ENCODE measurements at regions not wholly inside any gene's neighbourhood (a gene's known extent, or its start where the extent isn't known, plus 50 kb on each side); places are given as distances from the start of the nearest gene placed in this dataset.

GRCh38 chr6:156021746-156022396 is 566.2 kb upstream of the NOX3 start:
- DNase-seq (ENCODE audit: low read depth in 2 of 3, low spot score in 2 of 3) = no peak

GRCh38 chr6:156017838-156018237 is 562.2 kb upstream of the NOX3 start:
- no peak for DNase-seq (ENCODE audit: low read depth in 2 of 3, low spot score in 2 of 3)

- DNase-seq (ENCODE audit: low read depth in 2 of 3, low spot score in 2 of 3) = no peak
Observed at GRCh38 chr6:156016186-156016976, 560.7 kb upstream of the NOX3 start.

GRCh38 chr6:156013155-156013554 is 557.5 kb upstream of the NOX3 start:
- DNase-seq (ENCODE audit: low read depth in 2 of 3, low spot score in 2 of 3) = no peak

- no peak for DNase-seq (ENCODE audit: low read depth in 2 of 3, low spot score in 2 of 3)
Observed at GRCh38 chr6:156009656-156010055, 554.0 kb upstream of the NOX3 start.

- no peak for DNase-seq (ENCODE audit: low read depth in 2 of 3, low spot score in 2 of 3)
Observed at GRCh38 chr6:156004796-156005195, 549.2 kb upstream of the NOX3 start.

- no peak for DNase-seq (ENCODE audit: low read depth in 2 of 3, low spot score in 2 of 3)
Observed at GRCh38 chr6:155996151-155996550, 540.5 kb upstream of the NOX3 start.

GRCh38 chr6:155995281-155995680 is 539.6 kb upstream of the NOX3 start:
- no peak for DNase-seq (ENCODE audit: low read depth in 2 of 3, low spot score in 2 of 3)

GRCh38 chr6:155994086-155994485 is 538.4 kb upstream of the NOX3 start:
- DNase-seq (ENCODE audit: low read depth in 2 of 3, low spot score in 2 of 3) = no peak

- no peak for DNase-seq (ENCODE audit: low read depth in 2 of 3, low spot score in 2 of 3)
Observed at GRCh38 chr6:155993240-155993639, 537.6 kb upstream of the NOX3 start.

- no peak for DNase-seq (ENCODE audit: low read depth in 2 of 3, low spot score in 2 of 3)
Observed at GRCh38 chr6:155985660-155986138, 530.1 kb upstream of the NOX3 start.

- DNase-seq (ENCODE audit: low read depth in 2 of 3, low spot score in 2 of 3) = no peak
Observed at GRCh38 chr6:155980768-155981079, 525.1 kb upstream of the NOX3 start.

- DNase-seq (ENCODE audit: low read depth in 2 of 3, low spot score in 2 of 3) = no peak
Observed at GRCh38 chr6:155980014-155980767, 524.6 kb upstream of the NOX3 start.

- no peak for DNase-seq (ENCODE audit: low read depth in 2 of 3, low spot score in 2 of 3)
Observed at GRCh38 chr6:155975506-155975905, 519.9 kb upstream of the NOX3 start.

GRCh38 chr6:155974811-155975323 is 519.2 kb upstream of the NOX3 start:
- DNase-seq (ENCODE audit: low read depth in 2 of 3, low spot score in 2 of 3) = no peak

GRCh38 chr6:155974359-155974758 is 518.7 kb upstream of the NOX3 start:
- DNase-seq (ENCODE audit: low read depth in 2 of 3, low spot score in 2 of 3) = no peak

- DNase-seq (ENCODE audit: low read depth in 2 of 3, low spot score in 2 of 3) = no peak
Observed at GRCh38 chr6:155970876-155971708, 515.5 kb upstream of the NOX3 start.

GRCh38 chr6:155970472-155970871 is 514.8 kb upstream of the NOX3 start:
- DNase-seq (ENCODE audit: low read depth in 2 of 3, low spot score in 2 of 3) = no peak

- no peak for DNase-seq (ENCODE audit: low read depth in 2 of 3, low spot score in 2 of 3)
Observed at GRCh38 chr6:155968921-155969320, 513.3 kb upstream of the NOX3 start.

- no peak for DNase-seq (ENCODE audit: low read depth in 2 of 3, low spot score in 2 of 3)
Observed at GRCh38 chr6:155967322-155967721, 511.7 kb upstream of the NOX3 start.

GRCh38 chr6:155964544-155964943 is 508.9 kb upstream of the NOX3 start:
- no peak for DNase-seq (ENCODE audit: low read depth in 2 of 3, low spot score in 2 of 3)
